Type B pancreatic cell (in vitro differentiated cells): ENCODE measurements at regions not wholly inside any gene's neighbourhood (a gene's known extent, or its start where the extent isn't known, plus 50 kb on each side); places are given as distances from the start of the nearest gene placed in this dataset.

Experiments
- DNase-seq: peaks from one replicate; pipeline ENCODE4 v3.0.0; 2021; ENCODE audit warnings: mixed read lengths; ENCODE audit not compliant: unreplicated experiment; ENCODE audit errors: extremely low spot score
- H3K27ac Mint-ChIP-seq: 2 replicates; pipeline ENCODE4 v1.8.0; 2021; ENCODE audit warnings: mild to moderate bottlenecking, mixed read lengths
- H3K27me3 Mint-ChIP-seq: 2 replicates; pipeline ENCODE4 v1.8.0; 2021; ENCODE audit warnings: mixed read lengths
- H3K36me3 Mint-ChIP-seq: 2 replicates; pipeline ENCODE4 v1.8.0; 2021; ENCODE audit warnings: mixed read lengths
- H3K4me1 Mint-ChIP-seq: one replicate; pipeline ENCODE4 v1.8.0; 2021; ENCODE audit warnings: mixed read lengths; ENCODE audit not compliant: unreplicated experiment
- H3K4me3 Mint-ChIP-seq: 2 replicates; pipeline ENCODE4 v1.8.0; 2021; ENCODE audit warnings: mild to moderate bottlenecking, mixed read lengths
- H3K9me3 Mint-ChIP-seq: 2 replicates; pipeline ENCODE4 v1.8.0; 2021; ENCODE audit warnings: mixed read lengths
- CTCF ChIP-seq: fragments of 200-600 bp; sonication (generic); conservative IDR thresholded peaks from 2 replicates; pipeline ENCODE4 v1.5.0; 2021; ENCODE audit warnings: antibody characterized with exemption, mild to moderate bottlenecking

- Mint-ChIP-seq H3K27me3 (peaks cover 23% of the 10 kb centered on the region), H3K27ac (no peak overlapping the region), H3K9me3 (peaks cover 6% of the 10 kb centered on the region), H3K36me3 (no peaks in the 10 kb centered on the region), H3K4me1 (no peaks in the 10 kb centered on the region), H3K4me3 (no peak overlapping the region)
- no peak for TF ChIP-seq CTCF
- no peak for DNase-seq
Observed at GRCh38 chr17:73803964-73804435, 159.8 kb upstream of the SDK2 start.

GRCh38 chr17:73806768-73807167 is 162.5 kb upstream of the SDK2 start:
- no peak for TF ChIP-seq CTCF
- peaks cover 20% of the 10 kb centered on the region for H3K27me3 Mint-ChIP-seq
- H3K36me3 Mint-ChIP-seq, result no peaks in the 10 kb centered on the region
- no peaks in the 10 kb centered on the region for H3K4me1 Mint-ChIP-seq
- no peak overlapping the region for H3K4me3 Mint-ChIP-seq
- peaks cover 6% of the 10 kb centered on the region for H3K9me3 Mint-ChIP-seq
- H3K27ac Mint-ChIP-seq, result no peak overlapping the region
- DNase-seq, result no peak

- Mint-ChIP-seq H3K4me1 (no peaks in the 10 kb centered on the region), H3K27me3 (peaks cover 10% of the 10 kb centered on the region), H3K9me3 (peaks cover under 1% of the 10 kb centered on the region), H3K4me3 (no peak overlapping the region), H3K27ac (no peak overlapping the region), H3K36me3 (no peaks in the 10 kb centered on the region)
- no peak for TF ChIP-seq CTCF
- no peak for DNase-seq
Observed at GRCh38 chr17:73813201-73813600, 169.0 kb upstream of the SDK2 start.

- peaks cover 8% of the 10 kb centered on the region for H3K9me3 Mint-ChIP-seq
- no peak overlapping the region for H3K27ac Mint-ChIP-seq
- no peak for TF ChIP-seq CTCF
- H3K36me3 Mint-ChIP-seq, result no peaks in the 10 kb centered on the region
- H3K27me3 Mint-ChIP-seq, result peaks cover 10% of the 10 kb centered on the region
- DNase-seq, result no peak
- no peak overlapping the region for H3K4me3 Mint-ChIP-seq
- H3K4me1 Mint-ChIP-seq, result no peaks in the 10 kb centered on the region
Observed at GRCh38 chr17:73814075-73814474, 169.8 kb upstream of the SDK2 start.

GRCh38 chr17:73815474-73815873 is 171.2 kb upstream of the SDK2 start:
- TF ChIP-seq CTCF, result no peak
- Mint-ChIP-seq H3K9me3 (peaks cover 8% of the 10 kb centered on the region), H3K27ac (no peak overlapping the region), H3K27me3 (peaks cover 11% of the 10 kb centered on the region), H3K4me3 (no peak overlapping the region), H3K36me3 (no peaks in the 10 kb centered on the region), H3K4me1 (no peaks in the 10 kb centered on the region)
- no peak for DNase-seq
